Mesendoderm (in vitro differentiated cells): ENCODE measurements at regions not wholly inside any gene's neighbourhood (a gene's known extent, or its start where the extent isn't known, plus 50 kb on each side); places are given as distances from the start of the nearest gene placed in this dataset.
A peak's percentile ranks its signal among the peaks of the same experiment; 100 is the strongest.
"Not testable (repeated sequence)": the region's sequence is repeated elsewhere in the genome, so short reads cannot be mapped to it uniquely, and the experiment has no call there.

Experiments
- DNase-seq: peaks from one replicate; pipeline ENCODE4 v3.0.0; 2013
- H2AK5ac ChIP-seq: 2 replicates; pipeline ENCODE4 v1.6.1; 2013; ENCODE audit warnings: low read length, inconsistent platforms
- H2BK120ac ChIP-seq: 2 replicates; pipeline ENCODE4 v1.6.1; 2013; ENCODE audit warnings: low read depth, mild to moderate bottlenecking, low read length, moderate library complexity, mixed read lengths
- H2BK15ac ChIP-seq: replicated peaks from 2 replicates; pipeline ENCODE4 v1.6.1; 2013; ENCODE audit warnings: low read depth, mild to moderate bottlenecking, moderate library complexity
- H2BK5ac ChIP-seq: 2 replicates; pipeline ENCODE4 v1.6.1; 2013; ENCODE audit warnings: low read length, inconsistent platforms
- H3K18ac ChIP-seq: 2 replicates; pipeline ENCODE4 v1.6.1; 2013; ENCODE audit warnings: mild to moderate bottlenecking, low read length, mixed read lengths
- H3K23ac ChIP-seq: one replicate; pipeline ENCODE4 v1.6.1; 2013; ENCODE audit warnings: low read length
- H3K27ac ChIP-seq: 2 replicates; pipeline ENCODE4 v1.5.1; 2013; ENCODE audit warnings: low read depth, mild to moderate bottlenecking, inconsistent platforms, low read length, moderate library complexity
- H3K27me3 ChIP-seq: 2 replicates; pipeline ENCODE4 v1.6.1; 2013; ENCODE audit warnings: low read length, control low read depth, mild to moderate bottlenecking, inconsistent platforms; ENCODE audit not compliant: insufficient read depth, poor library complexity
- H3K36me3 ChIP-seq: 2 replicates; pipeline ENCODE4 v1.6.1; 2013; ENCODE audit warnings: low read length, inconsistent platforms; ENCODE audit not compliant: control insufficient read depth, insufficient read depth
- H3K4ac ChIP-seq: one replicate; pipeline ENCODE4 v1.6.1; 2013; ENCODE audit warnings: low read depth, mild to moderate bottlenecking, low read length, moderate library complexity
- H3K4me1 ChIP-seq: 2 replicates; pipeline ENCODE4 v1.6.1; 2013; ENCODE audit warnings: low read depth, low read length, inconsistent platforms; ENCODE audit not compliant: control insufficient read depth
- H3K4me2 ChIP-seq: 2 replicates; pipeline ENCODE4 v1.6.1; 2013; ENCODE audit warnings: low read length
- H3K4me3 ChIP-seq: 2 replicates; pipeline ENCODE4 v1.5.1; 2013; ENCODE audit warnings: mild to moderate bottlenecking, low read length
- H3K56ac ChIP-seq: one replicate; pipeline ENCODE4 v1.6.1; 2013; ENCODE audit warnings: low read length
- H3K79me1 ChIP-seq: 2 replicates; pipeline ENCODE4 v1.6.1; 2013; ENCODE audit warnings: low read length, inconsistent platforms
- H3K79me2 ChIP-seq: 2 replicates; pipeline ENCODE4 v1.6.1; 2013; ENCODE audit warnings: mild to moderate bottlenecking, low read length; ENCODE audit not compliant: control insufficient read depth, insufficient read depth
- H3K9ac ChIP-seq: 2 replicates; pipeline ENCODE4 v1.6.1; 2013; ENCODE audit warnings: low read length, inconsistent platforms
- H4K5ac ChIP-seq: one replicate; pipeline ENCODE4 v1.6.1; 2013; ENCODE audit warnings: low read length
- H4K8ac ChIP-seq: one replicate; pipeline ENCODE4 v1.6.1; 2013; ENCODE audit warnings: low read depth, mild to moderate bottlenecking, control low read depth, low read length, moderate library complexity
- WGBS: extraction: QIAGEN DNeasy Blood & Tissue Kit; methylation state at CpG from one replicate; pipeline ENCODE4 v1.1.7; 2013; ENCODE audit warnings: low lambda C conversion rate, missing lambda C conversion rate; ENCODE audit not compliant: insufficient coverage; ENCODE audit errors: extremely low coverage; 5-methylcytosine and 5-hydroxymethylcytosine counted together

DNA sequence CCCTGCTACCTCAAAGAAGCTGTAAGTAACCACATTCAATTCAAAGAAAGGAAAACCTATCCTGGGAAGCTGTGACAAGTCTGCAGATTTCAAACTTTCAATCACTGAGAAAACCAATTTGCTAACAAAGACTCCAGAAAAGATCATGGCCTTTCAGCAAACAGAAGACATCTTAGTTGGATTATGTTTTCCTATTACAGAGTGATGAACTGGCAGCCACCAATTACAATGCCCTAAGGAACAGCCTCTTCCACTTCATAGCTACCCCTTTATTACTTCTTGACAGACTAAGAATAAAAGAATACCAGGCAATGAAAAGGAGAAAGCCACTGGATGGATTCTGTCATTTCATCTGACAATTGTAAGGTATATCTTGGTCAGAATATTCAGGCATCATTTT lies 128.2 kb upstream of the RASEF start:
- H3K4ac ChIP-seq, result no peak overlapping the region
- no peak overlapping the region for H3K23ac ChIP-seq
- H2AK5ac ChIP-seq, result no peak overlapping the region
- no peak overlapping the region for H3K4me2 ChIP-seq
- no peak overlapping the region for H4K5ac ChIP-seq
- no peak overlapping the region for H2BK15ac ChIP-seq
- DNase-seq, result no peak
- H3K27ac ChIP-seq, result no peak overlapping the region
- H3K79me1 ChIP-seq, result no peaks in the 10 kb centered on the region
- H3K36me3 ChIP-seq, result no peaks in the 10 kb centered on the region
- H3K18ac ChIP-seq, result no peak overlapping the region
- H3K56ac ChIP-seq, result no peak overlapping the region
- H2BK120ac ChIP-seq, result no peak overlapping the region
- H2BK5ac ChIP-seq, result no peak overlapping the region
- no peaks in the 10 kb centered on the region for H3K27me3 ChIP-seq
- H3K79me2 ChIP-seq, result no peaks in the 10 kb centered on the region
- H4K8ac ChIP-seq, result no peak overlapping the region
- H3K4me1 ChIP-seq, result peaks cover 2% of the 10 kb centered on the region
- H3K4me3 ChIP-seq, result no peak overlapping the region
- H3K9ac ChIP-seq, result no peak overlapping the region

DNA sequence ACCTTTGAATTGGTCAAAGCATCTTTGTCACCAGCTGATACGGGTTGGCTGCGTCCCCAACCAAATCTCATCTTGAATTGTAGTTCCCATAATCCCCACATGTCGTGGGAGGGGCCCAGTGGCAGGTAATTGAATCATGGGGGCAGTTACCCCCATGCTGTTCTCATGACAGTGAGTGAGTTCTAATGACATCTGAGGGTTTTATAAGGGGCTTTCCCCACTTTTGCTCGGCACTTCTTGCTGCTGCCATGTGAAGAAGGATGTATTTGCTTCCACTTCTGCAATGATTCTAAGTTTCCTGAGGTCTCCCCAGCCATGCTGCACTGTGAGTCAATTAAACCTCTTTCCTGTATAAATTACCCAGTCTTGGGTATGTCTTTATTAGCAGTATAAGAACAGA lies 126.1 kb upstream of the RASEF start:
- H3K4me1 ChIP-seq, H3K4me2 ChIP-seq, H3K4me3 ChIP-seq, H3K23ac ChIP-seq, H3K27ac ChIP-seq, H2BK15ac ChIP-seq, H3K79me1 ChIP-seq, DNase-seq, H3K27me3 ChIP-seq, H3K4ac ChIP-seq, H2AK5ac ChIP-seq, H3K56ac ChIP-seq, H2BK120ac ChIP-seq, H4K5ac ChIP-seq, H3K79me2 ChIP-seq, H4K8ac ChIP-seq, H3K36me3 ChIP-seq, H2BK5ac ChIP-seq, H3K18ac ChIP-seq, H3K9ac ChIP-seq: not testable (repeated sequence)
- no CpG with 5 or more reads among the region's 4 CpGs for WGBS

DNA sequence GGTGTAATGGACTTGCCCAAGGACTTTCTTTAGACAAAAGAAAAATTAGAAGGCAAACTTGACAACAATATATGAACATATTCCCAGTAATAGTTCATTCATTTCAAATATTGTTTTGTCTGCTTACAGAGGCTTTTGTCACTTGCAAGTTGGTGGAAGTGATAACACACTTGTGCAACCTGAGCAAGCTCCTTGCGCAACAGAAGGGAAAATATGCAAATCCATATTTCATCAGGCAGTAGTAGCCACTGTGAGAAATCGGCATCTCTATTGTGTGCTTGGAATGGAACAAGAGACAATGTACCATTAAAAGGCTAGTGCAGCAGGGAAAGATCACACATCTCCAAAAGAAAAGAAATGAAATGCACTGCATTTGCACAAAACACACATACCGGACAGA lies 125.3 kb upstream of the RASEF start:
- no peak overlapping the region for H3K23ac ChIP-seq
- H2BK15ac ChIP-seq, result no peak overlapping the region
- no peak overlapping the region for H3K27ac ChIP-seq
- H2AK5ac ChIP-seq, result no peak overlapping the region
- no peak overlapping the region for H3K18ac ChIP-seq
- H3K27me3 ChIP-seq, result no peaks in the 10 kb centered on the region
- no peaks in the 10 kb centered on the region for H3K79me1 ChIP-seq
- peaks cover 7% of the 10 kb centered on the region for H3K4me1 ChIP-seq
- H4K5ac ChIP-seq, result no peak overlapping the region
- WGBS, result no CpG with 5 or more reads among the region's 3 CpGs
- no peaks in the 10 kb centered on the region for H3K79me2 ChIP-seq
- H3K36me3 ChIP-seq, result no peaks in the 10 kb centered on the region
- H3K56ac ChIP-seq, result no peak overlapping the region
- H3K4me2 ChIP-seq, result no peak overlapping the region
- no peak for DNase-seq
- H2BK5ac ChIP-seq, result no peak overlapping the region
- no peak overlapping the region for H3K9ac ChIP-seq
- H3K4me3 ChIP-seq, result no peak overlapping the region
- H4K8ac ChIP-seq, result no peak overlapping the region
- H2BK120ac ChIP-seq, result no peak overlapping the region
- H3K4ac ChIP-seq, result no peak overlapping the region

DNA sequence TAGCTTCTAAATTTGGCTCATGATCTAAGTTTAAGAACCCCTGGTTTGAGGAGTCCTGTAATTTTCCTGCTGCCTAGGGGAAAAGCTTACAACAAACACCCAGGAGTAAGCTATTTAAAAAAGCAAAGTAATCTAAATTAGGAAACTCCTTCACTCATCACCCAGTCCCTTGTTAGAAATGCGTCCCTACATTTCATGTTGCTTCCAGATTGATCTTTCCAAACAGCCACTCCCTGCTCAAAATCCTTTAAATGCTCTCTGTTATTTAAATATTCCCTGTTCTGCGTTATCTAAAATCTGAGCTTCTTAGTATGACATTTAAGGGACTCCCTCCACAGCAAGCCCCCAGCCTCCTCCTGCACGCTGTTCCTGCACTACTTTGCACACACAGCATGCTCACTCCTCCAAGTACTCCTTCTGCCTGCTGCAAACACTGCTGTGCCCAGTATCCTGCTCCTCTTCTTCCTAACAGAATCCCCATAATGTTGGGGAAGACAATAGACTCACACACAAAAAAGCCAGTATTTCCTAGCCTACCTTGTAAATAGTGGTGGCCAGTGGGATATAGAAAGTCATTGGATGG lies 123.3 kb upstream of the RASEF start:
- Histone ChIP-seq H3K56ac (no peak overlapping the region), H2BK15ac (no peak overlapping the region), H3K4ac (no peak overlapping the region), H3K23ac (no peak overlapping the region), H3K4me2 (no peak overlapping the region), H2BK120ac (no peak overlapping the region), H3K4me1 (peaks cover 7% of the 10 kb centered on the region), H3K79me2 (no peaks in the 10 kb centered on the region), H3K79me1 (no peaks in the 10 kb centered on the region), H3K27me3 (no peaks in the 10 kb centered on the region), H3K4me3 (no peak overlapping the region), H3K27ac (no peak overlapping the region), H2AK5ac (no peak overlapping the region), H3K18ac (no peak overlapping the region), H2BK5ac (no peak overlapping the region), H3K9ac (no peak overlapping the region), H4K8ac (no peak overlapping the region), H3K36me3 (no peaks in the 10 kb centered on the region), H4K5ac (no peak overlapping the region)
- DNase-seq, result no peak
- WGBS, result no CpG with 5 or more reads among the region's 3 CpGs

DNA sequence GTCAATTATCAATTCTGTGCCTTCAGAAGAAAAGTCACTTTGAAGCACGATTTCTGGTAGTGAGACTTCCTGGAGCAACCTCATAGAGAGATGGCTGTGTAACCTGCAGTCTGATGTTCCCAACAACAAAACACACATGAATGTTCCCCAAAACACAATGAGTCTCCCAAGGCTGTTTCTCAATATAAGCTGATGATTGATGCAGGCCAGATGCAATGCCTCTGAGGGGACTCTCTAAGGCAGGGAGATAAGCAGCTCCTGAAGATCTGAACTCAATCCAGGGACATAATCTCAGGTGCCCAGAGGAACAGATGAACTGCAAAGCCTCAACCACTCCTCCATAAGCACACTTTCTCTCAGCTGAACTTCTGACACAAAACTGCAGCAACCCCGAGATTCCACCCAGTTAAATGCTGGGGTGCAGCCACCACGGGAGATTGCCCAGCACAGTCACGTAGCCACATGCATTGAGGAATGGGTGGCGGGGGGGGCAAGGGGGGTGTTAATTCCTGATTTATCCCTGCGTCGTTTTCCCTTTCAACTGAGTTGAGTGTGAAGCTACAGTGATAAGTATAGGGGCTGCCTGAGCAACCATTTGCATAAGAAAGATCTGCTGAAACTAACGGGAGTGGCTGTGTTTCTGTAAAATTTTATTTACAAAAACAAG lies 122.7 kb upstream of the RASEF start:
- H3K27ac ChIP-seq, result no peak overlapping the region
- peaks cover 7% of the 10 kb centered on the region for H3K4me1 ChIP-seq
- no peak overlapping the region for H3K18ac ChIP-seq
- H3K4me2 ChIP-seq, result no peak overlapping the region
- H3K79me2 ChIP-seq, result no peaks in the 10 kb centered on the region
- no peak overlapping the region for H3K56ac ChIP-seq
- H3K79me1 ChIP-seq, result no peaks in the 10 kb centered on the region
- no peak overlapping the region for H4K8ac ChIP-seq
- H3K23ac ChIP-seq, result no peak overlapping the region
- H2AK5ac ChIP-seq, result no peak overlapping the region
- no peak overlapping the region for H3K9ac ChIP-seq
- H4K5ac ChIP-seq, result no peak overlapping the region
- H2BK5ac ChIP-seq, result no peak overlapping the region
- no CpG with 5 or more reads among the region's 8 CpGs for WGBS
- H3K4me3 ChIP-seq, result no peak overlapping the region
- H3K27me3 ChIP-seq, result no peaks in the 10 kb centered on the region
- H3K36me3 ChIP-seq, result no peaks in the 10 kb centered on the region
- no peak overlapping the region for H2BK15ac ChIP-seq
- H3K4ac ChIP-seq, result no peak overlapping the region
- DNase-seq, result peak; percentile 16
- no peak overlapping the region for H2BK120ac ChIP-seq

DNA sequence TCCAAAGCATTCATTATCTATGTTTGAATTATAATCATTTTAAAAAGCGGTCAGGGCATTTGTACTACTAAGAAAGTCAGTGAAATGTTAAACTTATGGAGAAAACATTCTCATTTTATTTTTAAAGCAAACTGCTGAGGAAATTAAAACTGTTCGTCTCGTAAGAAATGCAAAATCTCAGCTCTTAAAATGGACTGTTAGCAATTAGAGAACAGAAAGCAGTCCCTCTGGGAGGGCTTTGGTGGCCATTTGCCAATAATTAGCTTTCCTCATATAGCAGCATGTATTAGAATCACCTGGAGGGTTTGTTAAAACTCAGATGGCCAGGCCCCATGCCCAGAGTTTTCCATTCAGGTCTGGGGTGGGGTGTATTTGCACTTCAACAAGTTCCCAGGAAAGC lies 120.7 kb upstream of the RASEF start:
- Histone ChIP-seq H3K27ac (no peak overlapping the region), H2BK120ac (no peak overlapping the region), H3K18ac (no peak overlapping the region), H2BK15ac (no peak overlapping the region), H3K36me3 (no peaks in the 10 kb centered on the region), H3K4ac (no peak overlapping the region), H3K4me2 (no peak overlapping the region), H3K27me3 (no peaks in the 10 kb centered on the region), H3K79me1 (no peaks in the 10 kb centered on the region), H3K79me2 (no peaks in the 10 kb centered on the region), H4K5ac (no peak overlapping the region), H2AK5ac (no peak overlapping the region), H2BK5ac (no peak overlapping the region), H3K56ac (no peak overlapping the region), H3K4me3 (no peak overlapping the region), H3K9ac (no peak overlapping the region), H3K23ac (no peak overlapping the region), H4K8ac (no peak overlapping the region), H3K4me1 (peaks cover 7% of the 10 kb centered on the region)
- no CpG with 5 or more reads among the region's 3 CpGs for WGBS
- no peak for DNase-seq
